Testis (tissue), 2 donors: ENCODE measurements at regions not wholly inside any gene's neighbourhood (a gene's known extent, or its start where the extent isn't known, plus 50 kb on each side); places are given as distances from the start of the nearest gene placed in this dataset.
"Not testable (repeated sequence)": the region's sequence is repeated elsewhere in the genome, so short reads cannot be mapped to it uniquely, and the experiment has no call there.

Experiments
- POLR2A ChIP-seq: fragments of 450-650 bp; IDR thresholded peaks from one replicate; pipeline ENCODE4 v1.6.1; 2017; ENCODE audit warnings: antibody characterized with exemption, mild to moderate bottlenecking, moderate library complexity
- TF ChIP-seq, protein P1 (sequence below), 3 experiments: fragments of 450-650 bp in 2 of 3; fragments of 200-600 bp in 1 of 3; sonication (generic) in 1 of 3; IDR thresholded peaks; one replicate each; pipeline ENCODE4 v1.5.1; 2016 to 2019; ENCODE audit warnings: antibody characterized with exemption in 3 of 3, mild to moderate bottlenecking in 2 of 3, moderate library complexity in 1 of 3

DNA sequence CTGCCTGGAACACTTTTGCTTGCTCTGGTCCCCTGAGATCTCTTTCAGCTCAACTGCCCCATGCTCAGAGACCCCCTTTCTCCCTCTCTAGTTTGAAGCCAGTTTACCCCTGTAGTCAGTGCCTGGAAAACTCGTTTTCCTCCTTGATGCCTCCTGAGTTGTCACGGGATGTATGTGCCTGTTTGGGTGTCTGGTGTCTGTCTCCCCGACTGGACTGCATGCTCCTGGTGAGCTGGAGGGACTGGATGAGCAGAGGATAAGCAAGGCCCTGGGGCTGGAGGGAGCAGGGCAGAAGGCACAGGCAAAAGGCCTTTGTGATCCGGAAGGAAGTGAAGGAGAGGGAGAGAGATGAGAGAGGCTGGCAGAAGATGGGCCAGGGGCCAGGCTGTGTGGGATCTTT lies 120.3 kb upstream of the ZNF195 start:
- TF ChIP-seq POLR2A, result not testable (repeated sequence)
- TF ChIP-seq, protein P1, sequence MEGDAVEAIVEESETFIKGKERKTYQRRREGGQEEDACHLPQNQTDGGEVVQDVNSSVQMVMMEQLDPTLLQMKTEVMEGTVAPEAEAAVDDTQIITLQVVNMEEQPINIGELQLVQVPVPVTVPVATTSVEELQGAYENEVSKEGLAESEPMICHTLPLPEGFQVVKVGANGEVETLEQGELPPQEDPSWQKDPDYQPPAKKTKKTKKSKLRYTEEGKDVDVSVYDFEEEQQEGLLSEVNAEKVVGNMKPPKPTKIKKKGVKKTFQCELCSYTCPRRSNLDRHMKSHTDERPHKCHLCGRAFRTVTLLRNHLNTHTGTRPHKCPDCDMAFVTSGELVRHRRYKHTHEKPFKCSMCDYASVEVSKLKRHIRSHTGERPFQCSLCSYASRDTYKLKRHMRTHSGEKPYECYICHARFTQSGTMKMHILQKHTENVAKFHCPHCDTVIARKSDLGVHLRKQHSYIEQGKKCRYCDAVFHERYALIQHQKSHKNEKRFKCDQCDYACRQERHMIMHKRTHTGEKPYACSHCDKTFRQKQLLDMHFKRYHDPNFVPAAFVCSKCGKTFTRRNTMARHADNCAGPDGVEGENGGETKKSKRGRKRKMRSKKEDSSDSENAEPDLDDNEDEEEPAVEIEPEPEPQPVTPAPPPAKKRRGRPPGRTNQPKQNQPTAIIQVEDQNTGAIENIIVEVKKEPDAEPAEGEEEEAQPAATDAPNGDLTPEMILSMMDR (IDR thresholded peaks at IDR 0.05), result not testable (repeated sequence)
